ENCODE measurements at regions not wholly inside any gene's neighbourhood (a gene's known extent, or its start where the extent isn't known, plus 50 kb on each side); places are given as distances from the start of the nearest gene placed in this dataset.

GRCh38 chr2:6429210-6429986 lies 436.3 kb downstream of the CMPK2 start:
- POLR2A ChIA-PET, result no interaction called here
- TF ChIP-seq TCF7L2 (IDR thresholded peaks at IDR 0.05; ENCODE audit: low read depth, low read length), result no peak
- TF ChIP-seq REST (IDR thresholded peaks at IDR 0.05; ENCODE audit: insufficient read depth in 1 of 2, low read depth in 2 of 2, low read length in 1 of 2), result no peak
- no peak for TF ChIP-seq CTCF (IDR thresholded peaks at IDR 0.05)
- no peak for TF ChIP-seq SIN3A (IDR thresholded peaks at IDR 0.05; ENCODE audit: borderline replicate concordance, insufficient read depth, low read depth, low read length)
- no peak for TF ChIP-seq POLR2AphosphoS5 (IDR thresholded peaks at IDR 0.05; ENCODE audit: low read depth, low read length)
- H3K27ac ChIP-seq (ENCODE audit: low read length), result no peak overlapping the region

GRCh38 chr2:6434438-6434837 lies 431.3 kb downstream of the CMPK2 start:
- TF ChIP-seq TCF7L2 (IDR thresholded peaks at IDR 0.05; ENCODE audit: low read depth, low read length) (no peak), REST (IDR thresholded peaks at IDR 0.05; ENCODE audit: insufficient read depth in 1 of 2, low read depth in 2 of 2, low read length in 1 of 2) (no peak), SIN3A (IDR thresholded peaks at IDR 0.05; ENCODE audit: borderline replicate concordance, insufficient read depth, low read depth, low read length) (no peak), POLR2AphosphoS5 (IDR thresholded peaks at IDR 0.05; ENCODE audit: low read depth, low read length) (no peak), CTCF (IDR thresholded peaks at IDR 0.05) (no peak)
- intact Hi-C loops (cut with micrococcal nuclease; ENCODE audit: unreplicated experiment) (no loop called here), in situ Hi-C loops (cut with HindIII; ENCODE audit: low pct_unique_long_range_greater_than_20kb, low sequenced_read_pairs) (no loop called here)
- Histone ChIP-seq H3K36me3 (ENCODE audit: control insufficient read depth, insufficient read depth, low read length) (no peaks in the 10 kb centered on the region), H3K4me1 (ENCODE audit: control insufficient read depth, insufficient read depth, low read length) (no peaks in the 10 kb centered on the region), H3K9me3 (ENCODE audit: control insufficient read depth, insufficient read depth, low read depth, low read length) (no peaks in the 10 kb centered on the region), H3K27me3 (ENCODE audit: control insufficient read depth, insufficient read depth, low read length) (no peaks in the 10 kb centered on the region), H3K4me3 (ENCODE audit: low read depth in 2 of 2, low read length in 2 of 2) (no peak overlapping the region), H3K27ac (ENCODE audit: low read length) (no peak overlapping the region)
- ChIA-PET CTCF (no interaction called here), POLR2A (no interaction called here)
- no TSS peak for BruUV-seq (replicated peaks)
- DNase-seq (ENCODE audit: low read depth, low spot score) (no peak), ATAC-seq (no peak)

More at GRCh38 chr2:6429210-6429986, 436.3 kb downstream of the CMPK2 start:
- intact Hi-C loops (cut with micrococcal nuclease; ENCODE audit: unreplicated experiment), result no loop called here
- no peaks in the 10 kb centered on the region for H3K36me3 ChIP-seq (ENCODE audit: control insufficient read depth, insufficient read depth, low read length)
- ATAC-seq (no peak), DNase-seq (ENCODE audit: low read depth, low spot score) (no peak)
- no peaks in the 10 kb centered on the region for H3K4me1 ChIP-seq (ENCODE audit: control insufficient read depth, insufficient read depth, low read length)
- in situ Hi-C loops (cut with HindIII; ENCODE audit: low pct_unique_long_range_greater_than_20kb, low sequenced_read_pairs), result no loop called here
- CTCF ChIA-PET, result interaction anchor here (0.7 kb wide), 1 partner anchor 1492 kb away, joined by 10 read pairs; no protein-coding TSS in a partner anchor
- H3K4me3 ChIP-seq (ENCODE audit: low read depth in 2 of 2, low read length in 2 of 2), result no peak overlapping the region
- no TSS peak for BruUV-seq (replicated peaks)
- H3K27me3 ChIP-seq (ENCODE audit: control insufficient read depth, insufficient read depth, low read length), result no peaks in the 10 kb centered on the region
- H3K9me3 ChIP-seq (ENCODE audit: control insufficient read depth, insufficient read depth, low read depth, low read length), result no peaks in the 10 kb centered on the region
